ENCODE measurements at regions not wholly inside any gene's neighbourhood (a gene's known extent, or its start where the extent isn't known, plus 50 kb on each side); places are given as distances from the start of the nearest gene placed in this dataset.

DNA sequence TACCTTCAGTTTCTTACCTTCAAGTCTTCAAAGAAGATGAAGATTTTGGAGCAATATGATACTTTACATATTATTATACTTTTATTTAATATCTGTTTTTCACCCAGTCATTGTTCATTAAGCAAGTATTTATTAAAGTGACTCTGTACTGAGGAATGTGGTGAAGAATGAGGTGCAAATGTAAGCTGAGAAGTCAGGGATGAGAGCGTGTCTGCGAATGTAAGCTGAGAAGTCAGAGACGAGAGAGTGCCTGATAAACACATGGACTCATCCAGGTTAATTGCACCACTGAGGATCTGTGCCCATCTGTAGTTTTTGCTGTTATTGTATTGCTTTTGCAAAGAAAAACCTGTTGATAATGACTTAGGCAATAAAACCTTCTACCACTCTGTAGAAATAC is 211.9 kb upstream of the FAR2 start:
- H3K4me3 ChIP-seq (ENCODE audit: low read depth, low read length), result no peak overlapping the region
- TF ChIP-seq, protein P1, sequence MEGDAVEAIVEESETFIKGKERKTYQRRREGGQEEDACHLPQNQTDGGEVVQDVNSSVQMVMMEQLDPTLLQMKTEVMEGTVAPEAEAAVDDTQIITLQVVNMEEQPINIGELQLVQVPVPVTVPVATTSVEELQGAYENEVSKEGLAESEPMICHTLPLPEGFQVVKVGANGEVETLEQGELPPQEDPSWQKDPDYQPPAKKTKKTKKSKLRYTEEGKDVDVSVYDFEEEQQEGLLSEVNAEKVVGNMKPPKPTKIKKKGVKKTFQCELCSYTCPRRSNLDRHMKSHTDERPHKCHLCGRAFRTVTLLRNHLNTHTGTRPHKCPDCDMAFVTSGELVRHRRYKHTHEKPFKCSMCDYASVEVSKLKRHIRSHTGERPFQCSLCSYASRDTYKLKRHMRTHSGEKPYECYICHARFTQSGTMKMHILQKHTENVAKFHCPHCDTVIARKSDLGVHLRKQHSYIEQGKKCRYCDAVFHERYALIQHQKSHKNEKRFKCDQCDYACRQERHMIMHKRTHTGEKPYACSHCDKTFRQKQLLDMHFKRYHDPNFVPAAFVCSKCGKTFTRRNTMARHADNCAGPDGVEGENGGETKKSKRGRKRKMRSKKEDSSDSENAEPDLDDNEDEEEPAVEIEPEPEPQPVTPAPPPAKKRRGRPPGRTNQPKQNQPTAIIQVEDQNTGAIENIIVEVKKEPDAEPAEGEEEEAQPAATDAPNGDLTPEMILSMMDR (conservative IDR thresholded peaks at IDR 0.05; ENCODE audit: low read depth, low read length), result no peak
- DNase-seq (ENCODE audit: low read depth), result peak; percentile 12

DNA sequence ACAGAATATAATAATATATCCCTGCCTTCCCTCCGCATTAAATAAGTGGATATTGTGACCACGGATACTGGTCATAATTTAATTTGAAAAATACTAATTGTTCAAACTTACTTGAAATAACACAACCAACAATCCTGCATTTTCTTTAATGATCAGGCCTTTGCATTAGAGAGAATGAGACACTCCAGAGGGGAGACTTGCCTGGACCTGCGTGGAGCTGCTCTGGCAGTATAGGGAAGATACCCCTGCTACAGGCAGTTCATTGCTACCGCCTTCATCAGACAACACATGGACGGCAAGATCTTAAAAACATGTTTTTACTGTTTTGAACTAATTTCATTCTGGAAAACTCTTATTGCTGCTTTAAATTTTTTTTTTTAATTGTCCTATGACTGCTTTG is 211.0 kb upstream of the FAR2 start:
- no peak overlapping the region for H3K4me3 ChIP-seq (ENCODE audit: low read depth, low read length)
- no peak for DNase-seq (ENCODE audit: low read depth)
- TF ChIP-seq, protein P1 (conservative IDR thresholded peaks at IDR 0.05; ENCODE audit: low read depth, low read length), result no peak

DNA sequence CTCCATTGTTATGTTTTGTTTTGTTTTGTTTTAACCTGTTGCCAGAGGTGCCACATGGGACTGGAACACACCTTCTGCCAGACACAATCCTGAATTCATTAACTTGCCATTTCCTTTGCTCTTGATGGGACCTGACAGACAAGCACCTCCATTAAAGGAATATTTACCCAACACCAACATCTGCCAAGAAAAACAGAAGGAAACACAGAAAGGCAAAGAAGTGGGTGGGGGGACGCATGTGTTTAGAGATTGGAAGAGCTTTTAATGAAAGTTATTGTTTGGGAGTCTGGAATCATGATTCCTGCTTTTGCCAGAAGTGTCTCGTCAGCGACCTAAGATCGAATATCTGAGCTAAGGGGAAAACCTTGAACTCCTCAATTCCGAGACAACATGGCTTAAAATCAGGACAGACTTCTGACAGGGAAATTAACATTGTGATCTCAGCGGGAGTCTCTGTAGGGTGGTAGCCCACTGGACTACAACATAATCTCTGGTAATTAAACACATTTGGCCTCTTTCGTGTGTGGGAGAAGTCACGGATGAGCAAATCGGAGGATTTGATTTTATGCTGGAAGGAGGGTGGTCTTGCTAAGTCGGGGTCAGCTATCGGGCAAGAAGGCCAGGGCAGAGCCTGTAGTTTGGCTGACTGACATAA is 210.4 kb upstream of the FAR2 start:
- H3K4me3 ChIP-seq (ENCODE audit: low read depth, low read length), result no peak overlapping the region
- no peak for DNase-seq (ENCODE audit: low read depth)

DNA sequence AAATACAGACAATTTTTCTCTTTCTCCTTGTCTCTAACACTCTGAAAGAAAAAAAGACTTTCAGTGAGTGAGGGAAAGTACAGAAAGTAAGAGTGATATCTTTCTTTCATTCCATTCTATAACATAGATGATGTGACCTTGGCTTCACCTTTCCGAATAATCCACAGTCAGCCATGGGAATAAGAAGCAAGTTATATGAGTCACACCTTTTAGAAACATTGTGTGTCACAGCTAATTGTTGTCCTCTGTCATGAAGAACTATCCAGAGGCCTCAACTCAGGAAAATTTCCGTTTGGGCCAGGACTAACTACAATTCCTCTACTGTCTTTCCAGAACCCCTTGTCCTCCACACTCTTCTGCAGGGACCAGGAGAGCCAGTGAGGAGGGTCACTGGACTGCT is 209.7 kb upstream of the FAR2 start:
- TF ChIP-seq, protein P1 (conservative IDR thresholded peaks at IDR 0.05; ENCODE audit: low read depth, low read length), result no peak
- no peak for DNase-seq (ENCODE audit: low read depth)
- H3K4me3 ChIP-seq (ENCODE audit: low read depth, low read length), result no peak overlapping the region

More for the DNA sequence above, 210.4 kb upstream of the FAR2 start:
- TF ChIP-seq, protein P1 (conservative IDR thresholded peaks at IDR 0.05; ENCODE audit: low read depth, low read length), result no peak

DNA sequence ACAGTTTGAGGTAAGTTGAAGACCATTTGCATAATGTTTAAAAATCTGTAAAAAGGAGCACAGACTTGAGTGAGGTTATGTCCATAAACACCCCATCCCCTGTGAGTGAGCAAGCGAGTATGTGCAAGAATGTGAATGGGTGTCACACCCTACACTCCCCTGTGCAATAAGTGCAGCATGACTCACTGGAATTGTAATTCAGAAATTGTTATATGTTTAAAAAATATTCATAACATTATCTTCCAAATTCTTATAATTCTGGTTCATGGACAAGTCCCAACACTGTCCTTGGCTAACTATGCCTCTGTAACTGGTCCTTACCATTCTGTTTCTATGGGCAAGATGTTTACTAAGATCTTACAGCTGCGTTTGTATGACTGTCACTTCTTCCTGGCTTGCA is 207.8 kb upstream of the FAR2 start:
- DNase-seq (ENCODE audit: low read depth), result no peak
- TF ChIP-seq, protein P1 (conservative IDR thresholded peaks at IDR 0.05; ENCODE audit: low read depth, low read length), result no peak

DNA sequence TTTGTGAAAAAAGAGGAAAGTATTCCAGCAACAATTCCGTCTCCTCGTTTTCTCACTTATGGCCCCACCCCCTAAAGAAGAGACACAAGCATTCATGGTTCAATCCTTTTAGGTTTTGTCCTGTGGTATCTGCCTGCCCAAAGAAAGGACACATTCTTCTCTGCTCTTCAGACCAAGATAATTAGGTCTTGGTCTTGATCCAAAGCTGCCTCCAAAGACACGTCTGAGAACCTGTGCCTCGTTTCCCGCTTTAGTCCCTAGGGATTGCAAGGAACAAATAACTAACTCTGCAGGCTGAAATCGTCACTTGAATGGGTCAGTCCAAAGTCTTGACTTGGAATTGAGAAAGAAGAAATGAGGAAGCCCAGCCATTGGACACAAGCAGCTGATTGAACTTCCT is 202.7 kb upstream of the FAR2 start:
- DNase-seq (ENCODE audit: low read depth), result no peak
- no peak overlapping the region for H3K4me3 ChIP-seq (ENCODE audit: low read depth, low read length)
- TF ChIP-seq, protein P1 (conservative IDR thresholded peaks at IDR 0.05; ENCODE audit: low read depth, low read length), result no peak

More for the DNA sequence above, 207.8 kb upstream of the FAR2 start:
- no peak overlapping the region for H3K4me3 ChIP-seq (ENCODE audit: low read depth, low read length)

DNA sequence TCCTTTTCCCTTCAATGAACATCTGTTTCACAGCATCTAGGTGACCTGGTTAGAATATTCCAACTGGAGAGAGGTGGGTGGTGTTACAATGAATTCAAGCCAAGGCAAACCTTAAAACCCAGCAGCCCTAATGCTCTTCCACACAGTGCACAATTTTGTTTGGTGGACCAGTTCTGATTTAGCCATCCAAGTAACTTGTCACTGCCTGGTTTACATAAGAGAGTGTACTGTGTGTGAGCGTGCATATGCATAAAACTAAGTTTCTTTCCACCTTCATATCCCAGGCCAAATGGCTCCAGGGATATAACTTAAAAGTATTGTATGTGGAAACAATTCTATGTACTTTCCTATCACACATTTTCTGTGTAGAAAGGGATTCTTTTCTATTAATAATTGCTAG is 200.4 kb upstream of the FAR2 start:
- no peak for DNase-seq (ENCODE audit: low read depth)
- TF ChIP-seq, protein P1 (conservative IDR thresholded peaks at IDR 0.05; ENCODE audit: low read depth, low read length), result no peak
- no peak overlapping the region for H3K4me3 ChIP-seq (ENCODE audit: low read depth, low read length)

All from epithelial cell of proximal tubule (primary cell).